NCI-H1694 treated with DMSO at 0.1 percent for 48 hours (cell line): ENCODE measurements at regions not wholly inside any gene's neighbourhood (a gene's known extent, or its start where the extent isn't known, plus 50 kb on each side); places are given as distances from the start of the nearest gene placed in this dataset.
"Not testable (repeated sequence)": the region's sequence is repeated elsewhere in the genome, so short reads cannot be mapped to it uniquely, and the experiment has no call there.

ENCODE experiments used
- DNase-seq: peaks from one replicate; lab custom pipeline; 2025; lab: John Stamatoyannopoulos, UW

GRCh38 chr12:75672200-75672599, 160.8 kb upstream of the KRR1 start:
- peak; percentile 6 for DNase-seq

- DNase-seq, result no peak
Observed at GRCh38 chr12:75670216-75670615, 158.8 kb upstream of the KRR1 start.

- no peak for DNase-seq
Observed at GRCh38 chr12:75666939-75667334, 155.5 kb upstream of the KRR1 start.

GRCh38 chr12:75666126-75666938, 154.9 kb upstream of the KRR1 start:
- DNase-seq, result no peak

GRCh38 chr12:75665216-75665615, 153.8 kb upstream of the KRR1 start:
- DNase-seq, result no peak

- no peak for DNase-seq
Observed at GRCh38 chr12:75662511-75663159, 151.2 kb upstream of the KRR1 start.

GRCh38 chr12:75661908-75662307, 150.5 kb upstream of the KRR1 start:
- no peak for DNase-seq

- no peak for DNase-seq
Observed at GRCh38 chr12:75660805-75661404, 149.5 kb upstream of the KRR1 start.

GRCh38 chr12:75660107-75660530, 148.7 kb upstream of the KRR1 start:
- DNase-seq, result no peak

- DNase-seq, result no peak
Observed at GRCh38 chr12:75658901-75659823, 147.8 kb upstream of the KRR1 start.

- DNase-seq, result no peak
Observed at GRCh38 chr12:75658286-75658685, 146.9 kb upstream of the KRR1 start.

- no peak for DNase-seq
Observed at GRCh38 chr12:75657831-75658230, 146.4 kb upstream of the KRR1 start.

GRCh38 chr12:75657354-75657753, 145.9 kb upstream of the KRR1 start:
- not testable (repeated sequence) for DNase-seq

- no peak for DNase-seq
Observed at GRCh38 chr12:75656648-75657047, 145.2 kb upstream of the KRR1 start.

GRCh38 chr12:75656210-75656609, 144.8 kb upstream of the KRR1 start:
- no peak for DNase-seq

- DNase-seq, result no peak
Observed at GRCh38 chr12:75655315-75655806, 144.0 kb upstream of the KRR1 start.

GRCh38 chr12:75651342-75651695, 139.9 kb upstream of the KRR1 start:
- DNase-seq, result no peak

GRCh38 chr12:75650595-75651341, 139.4 kb upstream of the KRR1 start:
- no peak for DNase-seq

- DNase-seq, result no peak
Observed at GRCh38 chr12:75650100-75650499, 138.7 kb upstream of the KRR1 start.

GRCh38 chr12:75648856-75649255, 137.4 kb upstream of the KRR1 start:
- DNase-seq, result no peak
